ENCODE measurements at regions not wholly inside any gene's neighbourhood (a gene's known extent, or its start where the extent isn't known, plus 50 kb on each side); places are given as distances from the start of the nearest gene placed in this dataset.

DNA sequence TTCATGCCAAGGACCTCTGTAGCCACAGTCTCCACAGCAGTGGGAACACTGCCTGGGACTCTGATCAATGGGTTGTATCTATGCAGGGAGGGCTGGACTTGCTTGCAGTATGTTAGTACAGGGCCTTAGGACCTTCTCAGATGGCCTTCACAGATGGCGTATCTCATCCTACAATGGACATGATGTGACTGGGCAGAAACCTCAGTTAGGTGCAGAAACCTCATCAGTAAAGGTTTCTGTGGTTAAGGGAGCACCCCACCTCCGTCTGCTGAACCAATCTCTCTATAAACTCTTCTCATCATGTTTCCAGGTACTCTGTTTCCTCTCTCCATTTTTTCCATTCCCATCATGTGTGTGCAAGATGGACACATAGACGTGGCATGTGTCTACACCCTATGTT is 154.9 kb downstream of the EVX1 start:
- no TSS peak for BruUV-seq (replicated peaks)
- no peak overlapping the region for H3K9ac ChIP-seq (replicated peaks; ENCODE audit: extremely low read depth, insufficient read depth, low read length)

More for the DNA sequence above, 154.9 kb downstream of the EVX1 start:
- no peaks in the 10 kb centered on the region for H3K79me2 ChIP-seq (ENCODE audit: control insufficient read depth, insufficient read depth, low read length)
- H3K27me3 ChIP-seq (ENCODE audit: control insufficient read depth in 2 of 2, insufficient read depth in 2 of 2, low read length in 2 of 2): peaks cover 2 to 5% of the 10 kb centered on the region in 2 experiments
- H4K20me1 ChIP-seq (replicated peaks; ENCODE audit: control insufficient read depth, extremely low read depth, insufficient read depth, low read length): no peaks in the 10 kb centered on the region
- H2AFZ ChIP-seq (ENCODE audit: low read depth, low read length): no peak overlapping the region
- dilution Hi-C loops (cut with MboI; ENCODE audit: extremely low pct_ligation_motif_present, low sequenced_read_pairs) (no loop called here), intact Hi-C loops (cut with micrococcal nuclease) (no loop called here)
- FAIRE-seq: no peak
- ChIA-PET POLR2A (no interaction called here), CTCF (interaction anchor here (1.4 kb wide), 1 partner anchor 21 kb away, joined by 4 read pairs; no protein-coding TSS in a partner anchor)
- no peak for TF ChIP-seq POLR2A (IDR thresholded peaks at IDR 0.05; ENCODE audit: low read depth, low read length)
- TF ChIP-seq EZH2 (IDR thresholded peaks at IDR 0.05; ENCODE audit: borderline replicate concordance, low read depth, low read length, severe bottlenecking): no peak
- TF ChIP-seq POLR2AphosphoS5 (IDR thresholded peaks at IDR 0.05; ENCODE audit: insufficient read depth, low read depth, low read length): no peak
- no peak for TF ChIP-seq FOS (IDR thresholded peaks at IDR 0.05; ENCODE audit: borderline replicate concordance, insufficient read depth, low read length)
- TF ChIP-seq CTCF (IDR thresholded peaks at IDR 0.05; ENCODE audit: extremely low read depth in 1 of 2, insufficient read depth in 1 of 2, low read depth in 1 of 2, low read length in 2 of 2): no peak
- TF ChIP-seq JUN (IDR thresholded peaks at IDR 0.05; ENCODE audit: borderline replicate concordance, insufficient read depth, insufficient read length, low read depth): no peak
- no peak for TF ChIP-seq GATA2 (IDR thresholded peaks at IDR 0.05; ENCODE audit: insufficient read depth, insufficient read length, low read depth, low read length)
- TF ChIP-seq, protein P1, sequence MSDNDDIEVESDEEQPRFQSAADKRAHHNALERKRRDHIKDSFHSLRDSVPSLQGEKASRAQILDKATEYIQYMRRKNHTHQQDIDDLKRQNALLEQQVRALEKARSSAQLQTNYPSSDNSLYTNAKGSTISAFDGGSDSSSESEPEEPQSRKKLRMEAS (IDR thresholded peaks at IDR 0.05; ENCODE audit: insufficient read depth, insufficient read length): no peak
- TF ChIP-seq MYC (IDR thresholded peaks at IDR 0.05; ENCODE audit: low read depth, low read length): no peak
- H3K27ac ChIP-seq (ENCODE audit: insufficient read depth, low read depth, low read length): no peak overlapping the region
- no peaks in the 10 kb centered on the region for H3K36me3 ChIP-seq (ENCODE audit: control insufficient read depth in 2 of 2, extremely low read depth in 1 of 2, insufficient read depth in 2 of 2, low read length in 2 of 2)
- no peaks in the 10 kb centered on the region for H3K9me3 ChIP-seq (replicated peaks; ENCODE audit: control insufficient read depth, insufficient read depth, low read length)
- no peaks in the 10 kb centered on the region for H3K9me1 ChIP-seq (replicated peaks; ENCODE audit: control insufficient read depth, extremely low read depth, insufficient read depth, low read length)
- H3K4me2 ChIP-seq (ENCODE audit: insufficient read depth, low read length): no peak overlapping the region
- H3K4me3 ChIP-seq (replicated peaks in 1 of 3; ENCODE audit: insufficient read depth in 1 of 3, low read depth in 1 of 3, low read length in 3 of 3): no peak overlapping the region
- no peak for DNase-seq (ENCODE audit: low read depth, low spot score)
- H3K4me1 ChIP-seq (ENCODE audit: control insufficient read depth, extremely low read depth, insufficient read depth, low read length): peaks cover 3% of the 10 kb centered on the region
